H1 (cell line): ENCODE measurements at regions not wholly inside any gene's neighbourhood (a gene's known extent, or its start where the extent isn't known, plus 50 kb on each side); places are given as distances from the start of the nearest gene placed in this dataset.

Source experiments
- CTCF ChIA-PET: fragments of 300-600 bp; sonication (Branson Sonifier 250); formaldehyde crosslinking; loops from one replicate; lab custom pipeline; 2021; ENCODE audit not compliant: partially characterized antibody; lab: Charles Lee
- POLR2A ChIA-PET: fragments of 300-600 bp; sonication (Branson Sonifier 250); formaldehyde crosslinking; loops from one replicate; lab custom pipeline; 2021; ENCODE audit warnings: inconsistent platforms; ENCODE audit not compliant: partially characterized antibody; lab: Charles Lee
- DNase-seq, 2 experiments: peaks; one replicate each; pipeline versions ENCODE4 v3.0.0 to v3.0.0-alpha.2; 2010 to 2022; ENCODE audit warnings: low spot score in 2 of 2, low read depth in 1 of 2, mixed read lengths in 1 of 2
- FAIRE-seq: peaks from 2 replicates; lab custom pipeline; 2011; peaks lifted over from hg19 to GRCh38; lab: Jason Lieb, UNC
- H2AFZ ChIP-seq: 2 replicates; pipeline ENCODE4 v1.8.1; 2012; ENCODE audit warnings: low read length, inconsistent platforms
- H2AK5ac ChIP-seq: 2 replicates; pipeline ENCODE4 v1.6.1; 2013; ENCODE audit warnings: low read depth, low read length
- H2BK120ac ChIP-seq: replicated peaks from 2 replicates; pipeline ENCODE3; 2013; ENCODE audit warnings: low read depth, low read length, inconsistent platforms
- H2BK12ac ChIP-seq: 2 replicates; pipeline ENCODE4 v1.6.1; 2013; ENCODE audit warnings: low read depth, low read length
- H2BK15ac ChIP-seq: 2 replicates; pipeline ENCODE4 v1.6.1; 2013; ENCODE audit warnings: low read length
- H2BK20ac ChIP-seq: 2 replicates; pipeline ENCODE4 v1.6.1; 2013; ENCODE audit warnings: low read length
- H2BK5ac ChIP-seq: 2 replicates; pipeline ENCODE4 v1.6.1; 2013; ENCODE audit warnings: low read depth, low read length
- H3K14ac ChIP-seq: 2 replicates; pipeline ENCODE4 v1.6.1; 2013; ENCODE audit warnings: inconsistent platforms; ENCODE audit not compliant: insufficient read length
- H3K18ac ChIP-seq: 2 replicates; pipeline ENCODE4 v1.6.1; 2013; ENCODE audit warnings: low read length; ENCODE audit errors: extremely low read depth
- H3K23ac ChIP-seq: 2 replicates; pipeline ENCODE4 v1.6.1; 2013; ENCODE audit warnings: inconsistent platforms; ENCODE audit not compliant: insufficient read length
- H3K23me2 ChIP-seq: 2 replicates; pipeline ENCODE4 v1.6.1; 2013; ENCODE audit warnings: low read depth, low read length
- H3K27ac ChIP-seq: 2 replicates; pipeline ENCODE4 v1.6.1; 2011; ENCODE audit warnings: low read depth, low read length, inconsistent platforms
- H3K27me3 ChIP-seq, 4 experiments: replicated peaks in 1 of 4; 1 replicate in 1 of 4; 2 replicates in 3 of 4; pipeline versions ENCODE4 v1.6.1 to v1.8.1; 2011 to 2013; ENCODE audit warnings: low read length in 3 of 4, mild to moderate bottlenecking in 3 of 4, inconsistent platforms in 2 of 4, mixed read lengths in 2 of 4, moderate library complexity in 1 of 4; ENCODE audit not compliant: control insufficient read depth in 3 of 4, insufficient read depth in 3 of 4; ENCODE audit errors: extremely low read depth in 1 of 4
- H3K36me3 ChIP-seq, 4 experiments: 2 replicates each; pipeline versions ENCODE4 v1.6.1 to v1.8.1; 2011 to 2013; ENCODE audit warnings: mild to moderate bottlenecking in 4 of 4, low read length in 3 of 4, moderate library complexity in 2 of 4, control low read depth in 1 of 4, inconsistent platforms in 1 of 4; ENCODE audit not compliant: insufficient read depth in 4 of 4, control insufficient read depth in 2 of 4
- H3K4ac ChIP-seq: replicated peaks from 2 replicates; pipeline ENCODE3; 2013; ENCODE audit warnings: low read length, low read depth, mixed read lengths, inconsistent platforms; ENCODE audit not compliant: insufficient read length
- H3K4me1 ChIP-seq, 4 experiments: replicated peaks in 1 of 4; 1 replicate in 1 of 4; 2 replicates in 3 of 4; pipeline versions ENCODE4 v1.6.1 to v1.8.1; 2011 to 2013; ENCODE audit warnings: low read length in 3 of 4, inconsistent platforms in 2 of 4, mixed read lengths in 1 of 4; ENCODE audit not compliant: insufficient read depth in 4 of 4, control insufficient read depth in 3 of 4
- H3K4me2 ChIP-seq, 2 experiments: 2 replicates each; pipeline versions ENCODE4 v1.6.1 to v1.8.1; 2011 to 2013; ENCODE audit warnings: low read depth in 2 of 2, low read length in 2 of 2, control low read depth in 1 of 2, inconsistent platforms in 1 of 2, mild to moderate bottlenecking in 1 of 2; ENCODE audit not compliant: insufficient read depth in 1 of 2
- H3K4me3 ChIP-seq, 4 experiments: fragments of 200-600, 300-600 bp in 1 of 4; sonication (generic), shearing (Covaris generic), sonication (Bioruptor Twin) in 1 of 4; 2 replicates each; pipeline versions ENCODE4 v1.5.1 to v1.8.1; 2011 to 2016; ENCODE audit warnings: low read length in 4 of 4, low read depth in 3 of 4, control low read depth in 2 of 4, inconsistent platforms in 2 of 4, mild to moderate bottlenecking in 2 of 4, mixed read lengths in 1 of 4, moderate library complexity in 1 of 4; ENCODE audit not compliant: insufficient read depth in 2 of 4; ENCODE audit errors: extremely low read depth in 1 of 4
- H3K56ac ChIP-seq: replicated peaks from 2 replicates; pipeline ENCODE3; 2013; ENCODE audit warnings: low read depth, mild to moderate bottlenecking, mixed read lengths, low read length, inconsistent platforms; ENCODE audit not compliant: insufficient read length
- H3K79me1 ChIP-seq: 2 replicates; pipeline ENCODE4 v1.6.1; 2013; ENCODE audit warnings: low read depth, low read length, control low read depth
- H3K79me2 ChIP-seq, 2 experiments: 2 replicates each; pipeline versions ENCODE4 v1.6.1 to v1.8.1; 2012 to 2013; ENCODE audit warnings: low read length in 2 of 2, mild to moderate bottlenecking in 2 of 2, inconsistent platforms in 1 of 2; ENCODE audit not compliant: insufficient read depth in 2 of 2, control insufficient read depth in 1 of 2
- H3K9ac ChIP-seq, 4 experiments: replicated peaks in 1 of 4; 1 replicate in 1 of 4; 2 replicates in 3 of 4; pipeline versions ENCODE4 v1.6.1 to v1.8.1; 2011 to 2013; ENCODE audit warnings: low read depth in 3 of 4, low read length in 3 of 4, control low read depth in 2 of 4, mild to moderate bottlenecking in 2 of 4, moderate library complexity in 2 of 4, inconsistent platforms in 1 of 4; ENCODE audit errors: extremely low read depth in 1 of 4
- H3K9me3 ChIP-seq, 2 experiments: 2 replicates each; pipeline versions ENCODE4 v1.6.1 to v1.8.1; 2012 to 2013; ENCODE audit warnings: mild to moderate bottlenecking in 2 of 2, moderate library complexity in 2 of 2, control low read depth in 1 of 2, inconsistent platforms in 1 of 2, low read depth in 1 of 2, low read length in 1 of 2, mixed read lengths in 1 of 2; ENCODE audit not compliant: insufficient read depth in 2 of 2
- H4K20me1 ChIP-seq, 2 experiments: replicated peaks in 1 of 2; 2 replicates each; pipeline versions ENCODE3 to v1.8.1; 2011 to 2013; ENCODE audit warnings: inconsistent platforms in 2 of 2, low read length in 2 of 2, mild to moderate bottlenecking in 1 of 2; ENCODE audit not compliant: insufficient read depth in 2 of 2, control insufficient read depth in 1 of 2
- H4K5ac ChIP-seq: 2 replicates; pipeline ENCODE4 v1.6.1; 2013; ENCODE audit warnings: low read length, low read depth, mixed read lengths, inconsistent platforms; ENCODE audit not compliant: insufficient read length
- H4K8ac ChIP-seq: 2 replicates; pipeline ENCODE4 v1.8.0; 2013; ENCODE audit warnings: mild to moderate bottlenecking, moderate library complexity, low read length, inconsistent platforms; ENCODE audit not compliant: insufficient read depth; ENCODE audit errors: extremely low read depth
- H4K91ac ChIP-seq: replicated peaks from 2 replicates; pipeline ENCODE3; 2013; ENCODE audit warnings: low read length, mixed read lengths, inconsistent platforms; ENCODE audit not compliant: insufficient read length
- ASH2L ChIP-seq: fragments of 200-600, 300-600 bp; sonication (generic); IDR thresholded peaks from one replicate; pipeline ENCODE4 v1.7.1; 2017; ENCODE audit warnings: low read length
- BCL11A ChIP-seq, 2 experiments: IDR thresholded peaks; one replicate each; pipeline ENCODE4 v1.6.1; 2011; ENCODE audit warnings: low read depth in 2 of 2, low read length in 2 of 2, mild to moderate bottlenecking in 2 of 2
- CEBPB ChIP-seq: IDR thresholded peaks from 2 replicates; pipeline ENCODE4 v1.6.1; 2012; ENCODE audit warnings: low read depth, low read length
- CHD2 ChIP-seq: IDR thresholded peaks from 2 replicates; pipeline ENCODE4 v1.6.1; 2012; ENCODE audit warnings: low read length, improper control_type of control experiment
- HDAC6 ChIP-seq: IDR thresholded peaks from one replicate; pipeline ENCODE4 v1.7.1; 2012; ENCODE audit warnings: low read depth, mild to moderate bottlenecking, inconsistent platforms, low read length, moderate library complexity
- NANOG ChIP-seq: IDR thresholded peaks from 2 replicates; pipeline ENCODE4 v1.6.1; 2011; ENCODE audit warnings: low read length, low read depth, mild to moderate bottlenecking, inconsistent platforms; ENCODE audit not compliant: insufficient read depth, poor library complexity, severe bottlenecking
- SP2 ChIP-seq: IDR thresholded peaks from 2 replicates; pipeline ENCODE4 v1.6.1; 2012; ENCODE audit warnings: mild to moderate bottlenecking, low read length, inconsistent platforms
- TBP ChIP-seq: IDR thresholded peaks from 2 replicates; pipeline ENCODE4 v1.6.1; 2011; ENCODE audit warnings: low read depth, low read length, improper control_type of control experiment
- WGBS, 2 experiments: shearing (Covaris generic) in 1 of 2; methylation state at CpG; one replicate each; pipeline versions ENCODE4 v1.1.6 to v1.1.7; 2013 to 2015; ENCODE audit warnings: low lambda C conversion rate in 2 of 2, mixed read lengths in 2 of 2, inconsistent platforms in 1 of 2, low coverage in 1 of 2, missing lambda C conversion rate in 1 of 2; ENCODE audit not compliant: insufficient replicate concordance in 2 of 2, insufficient coverage in 1 of 2, insufficient read length in 1 of 2; ENCODE audit errors: extremely low coverage in 1 of 2, missing lambda C conversion rate in 1 of 2; 5-methylcytosine and 5-hydroxymethylcytosine counted together

GRCh38 chr1:90394247-90394646 is 322.9 kb downstream of the BARHL2 start:
- H2BK120ac ChIP-seq: no peak overlapping the region
- H2AK5ac ChIP-seq: no peak overlapping the region
- no peaks in the 10 kb centered on the region for H3K27me3 ChIP-seq
- H3K4me2 ChIP-seq: no peak overlapping the region
- no peak overlapping the region for H4K91ac ChIP-seq
- 97% methylated on average over 2 of the region's 2 CpGs; no CpG with 5 or more reads in 1 of the 2 experiments for WGBS, 2 experiments
- ChIA-PET POLR2A (no interaction called here), CTCF (interaction anchor here (1.0 kb wide), 2 partner anchors 185 to 347 kb away, joined by 3 read pairs; no protein-coding TSS in a partner anchor)
- no peak overlapping the region for H2BK15ac ChIP-seq
- no peak overlapping the region for H3K14ac ChIP-seq
- no peak overlapping the region for H3K4me3 ChIP-seq
- H3K23me2 ChIP-seq: no peaks in the 10 kb centered on the region
- no peak overlapping the region for H3K56ac ChIP-seq
- no peak overlapping the region for H2BK5ac ChIP-seq
- no peak overlapping the region for H3K9ac ChIP-seq
- H3K79me1 ChIP-seq: no peaks in the 10 kb centered on the region
- no peak overlapping the region for H4K8ac ChIP-seq
- no peaks in the 10 kb centered on the region for H3K9me3 ChIP-seq
- no peaks in the 10 kb centered on the region for H3K36me3 ChIP-seq
- H2BK12ac ChIP-seq: no peak overlapping the region
- H4K20me1 ChIP-seq: no peaks in the 10 kb centered on the region
- no peak overlapping the region for H3K23ac ChIP-seq
- TF ChIP-seq CEBPB (peak; percentile 66; the same call in 1 of the 2 replicates), NANOG (no peak), BCL11A (IDR thresholded peaks at IDR 0.05; ENCODE audit: low read depth in 2 of 2, low read length in 2 of 2) (no peak), CHD2 (no peak), TBP (no peak), ASH2L (no peak), HDAC6 (no peak), SP2 (no peak)
- H3K18ac ChIP-seq: no peak overlapping the region
- no peak overlapping the region for H3K4ac ChIP-seq
- H3K27ac ChIP-seq: no peak overlapping the region
- no peak overlapping the region for H4K5ac ChIP-seq
- FAIRE-seq: no peak
- no peaks in the 10 kb centered on the region for H3K4me1 ChIP-seq
- no peak for DNase-seq
- no peaks in the 10 kb centered on the region for H3K79me2 ChIP-seq
- no peak overlapping the region for H2AFZ ChIP-seq
- H2BK20ac ChIP-seq: no peak overlapping the region
